Neural progenitor cell (in vitro differentiated cells): ENCODE measurements at regions not wholly inside any gene's neighbourhood (a gene's known extent, or its start where the extent isn't known, plus 50 kb on each side); places are given as distances from the start of the nearest gene placed in this dataset.

ENCODE experiments used
- DNase-seq: peaks from one replicate; pipeline ENCODE4 v3.0.0-alpha.2; 2016; ENCODE audit warnings: low spot score
- H2AFZ ChIP-seq: fragments of 200-600 bp; sonication (generic); replicated peaks from 2 replicates; pipeline ENCODE4 v1.6.1; 2016; ENCODE audit warnings: antibody characterized with exemption
- H3F3A ChIP-seq: fragments of 200-600 bp; sonication (generic); 2 replicates; pipeline ENCODE4 v1.6.1; 2016; ENCODE audit warnings: antibody characterized with exemption, low read depth
- H3K27ac ChIP-seq: fragments of 200-600 bp; sonication (generic); 2 replicates; pipeline ENCODE4 v1.5.1; 2016; ENCODE audit warnings: mild to moderate bottlenecking
- H3K27me3 ChIP-seq: fragments of 200-600 bp; sonication (generic); 2 replicates; pipeline ENCODE4 v1.6.1; 2016; ENCODE audit warnings: mild to moderate bottlenecking, moderate library complexity
- H3K36me3 ChIP-seq: fragments of 200-600 bp; sonication (generic); 2 replicates; pipeline ENCODE4 v1.5.1; 2016
- H3K4me1 ChIP-seq: fragments of 200-600 bp; sonication (generic); 2 replicates; pipeline ENCODE4 v1.6.1; 2016; ENCODE audit warnings: mixed run types
- H3K4me2 ChIP-seq: fragments of 200-600 bp; sonication (generic); 2 replicates; pipeline ENCODE4 v1.6.1; 2016
- H3K4me3 ChIP-seq: fragments of 200-600 bp; sonication (generic); 2 replicates; pipeline ENCODE4 v1.5.1; 2016
- H3K79me2 ChIP-seq: fragments of 200-600 bp; sonication (generic); 2 replicates; pipeline ENCODE4 v1.6.1; 2016; ENCODE audit warnings: low read depth
- H3K9ac ChIP-seq: fragments of 200-600 bp; sonication (generic); 2 replicates; pipeline ENCODE4 v1.6.1; 2016
- H3K9me3 ChIP-seq: fragments of 200-600 bp; sonication (generic); 2 replicates; pipeline ENCODE4 v1.5.1; 2016; ENCODE audit warnings: low read depth
- H4K20me1 ChIP-seq: fragments of 200-600 bp; sonication (generic); 2 replicates; pipeline ENCODE4 v1.6.1; 2016; ENCODE audit warnings: low read depth
- H3K27ac Mint-ChIP-seq: 3 replicates; pipeline ENCODE4 v1.8.0; 2021; ENCODE audit warnings: mixed read lengths
- H3K27me3 Mint-ChIP-seq: 2 replicates; pipeline ENCODE4 v1.8.0; 2022; ENCODE audit warnings: low read depth, mild to moderate bottlenecking, inconsistent platforms, moderate library complexity, mixed read lengths; ENCODE audit not compliant: insufficient read depth
- H3K36me3 Mint-ChIP-seq: 3 replicates; pipeline ENCODE4 v1.8.0; 2021; ENCODE audit warnings: mixed read lengths
- H3K4me1 Mint-ChIP-seq: 3 replicates; pipeline ENCODE4 v1.8.0; 2021; ENCODE audit warnings: mixed read lengths
- H3K4me3 Mint-ChIP-seq: 3 replicates; pipeline ENCODE4 v1.8.0; 2021; ENCODE audit warnings: mild to moderate bottlenecking, moderate library complexity, mixed read lengths
- H3K9me3 Mint-ChIP-seq: 3 replicates; pipeline ENCODE4 v1.8.0; 2020; ENCODE audit warnings: mixed read lengths
- EZH2 ChIP-seq: fragments of 200-600 bp; sonication (generic); IDR thresholded peaks from 2 replicates; pipeline ENCODE4 v1.6.1; 2017; ENCODE audit warnings: antibody characterized with exemption, mild to moderate bottlenecking, moderate library complexity
- EZH2phosphoT487 ChIP-seq: fragments of 200-600 bp; sonication (generic); IDR thresholded peaks from 2 replicates; pipeline ENCODE4 v1.6.1; 2017; ENCODE audit warnings: antibody characterized with exemption
- TF ChIP-seq, protein P1 (sequence below): fragments of 200-600 bp; sonication (generic); IDR thresholded peaks from 2 replicates; pipeline ENCODE4 v1.5.1; 2017; ENCODE audit warnings: antibody characterized with exemption, mild to moderate bottlenecking

DNA sequence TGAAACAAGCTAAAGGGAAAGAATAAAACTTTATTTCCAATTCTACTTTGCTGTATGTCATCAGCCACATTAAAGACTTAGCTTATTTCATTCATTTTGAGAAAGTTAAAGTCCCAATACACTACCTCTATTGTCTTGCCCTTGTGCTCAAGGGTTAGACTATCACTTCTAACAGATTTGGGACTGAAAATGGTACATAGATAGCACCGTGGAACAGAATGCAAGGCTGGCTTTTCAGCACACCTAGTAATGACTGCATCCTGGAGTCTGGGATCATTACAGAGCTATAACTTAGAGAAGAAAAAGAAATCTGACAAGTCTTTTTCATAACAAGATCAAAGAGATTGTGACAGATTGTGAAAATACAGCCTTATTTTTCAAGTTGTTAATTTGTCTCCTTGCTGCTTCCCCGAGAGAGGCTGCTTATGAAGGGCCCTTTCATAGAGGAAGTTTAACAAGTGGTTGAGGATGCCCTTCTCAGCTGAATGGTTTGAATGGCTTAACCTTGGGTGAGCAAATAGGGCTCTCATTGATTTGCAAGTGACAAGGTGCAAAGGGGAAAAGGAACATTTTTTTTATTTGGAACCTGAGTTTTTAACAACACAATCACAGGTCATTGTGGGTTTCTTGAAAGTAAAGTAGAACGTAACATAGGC lies 371.8 kb downstream of the EPHA4 start:
- Mint-ChIP-seq H3K27me3 (peaks cover 5% of the 10 kb centered on the region), H3K4me3 (no peak overlapping the region), H3K27ac (no peak overlapping the region), H3K36me3 (no peaks in the 10 kb centered on the region), H3K4me1 (peaks cover 16% of the 10 kb centered on the region), H3K9me3 (no peaks in the 10 kb centered on the region)
- H3K27ac ChIP-seq: no peak overlapping the region
- no peak overlapping the region for H3K4me3 ChIP-seq
- H4K20me1 ChIP-seq: no peaks in the 10 kb centered on the region
- no peaks in the 10 kb centered on the region for H3K36me3 ChIP-seq
- H2AFZ ChIP-seq: no peak overlapping the region
- TF ChIP-seq EZH2: no peak
- no peak for TF ChIP-seq EZH2phosphoT487
- TF ChIP-seq, protein P1, sequence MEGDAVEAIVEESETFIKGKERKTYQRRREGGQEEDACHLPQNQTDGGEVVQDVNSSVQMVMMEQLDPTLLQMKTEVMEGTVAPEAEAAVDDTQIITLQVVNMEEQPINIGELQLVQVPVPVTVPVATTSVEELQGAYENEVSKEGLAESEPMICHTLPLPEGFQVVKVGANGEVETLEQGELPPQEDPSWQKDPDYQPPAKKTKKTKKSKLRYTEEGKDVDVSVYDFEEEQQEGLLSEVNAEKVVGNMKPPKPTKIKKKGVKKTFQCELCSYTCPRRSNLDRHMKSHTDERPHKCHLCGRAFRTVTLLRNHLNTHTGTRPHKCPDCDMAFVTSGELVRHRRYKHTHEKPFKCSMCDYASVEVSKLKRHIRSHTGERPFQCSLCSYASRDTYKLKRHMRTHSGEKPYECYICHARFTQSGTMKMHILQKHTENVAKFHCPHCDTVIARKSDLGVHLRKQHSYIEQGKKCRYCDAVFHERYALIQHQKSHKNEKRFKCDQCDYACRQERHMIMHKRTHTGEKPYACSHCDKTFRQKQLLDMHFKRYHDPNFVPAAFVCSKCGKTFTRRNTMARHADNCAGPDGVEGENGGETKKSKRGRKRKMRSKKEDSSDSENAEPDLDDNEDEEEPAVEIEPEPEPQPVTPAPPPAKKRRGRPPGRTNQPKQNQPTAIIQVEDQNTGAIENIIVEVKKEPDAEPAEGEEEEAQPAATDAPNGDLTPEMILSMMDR: no peak
- no peaks in the 10 kb centered on the region for H3F3A ChIP-seq
- DNase-seq: no peak
- H3K9ac ChIP-seq: no peak overlapping the region
- no peaks in the 10 kb centered on the region for H3K27me3 ChIP-seq
- H3K79me2 ChIP-seq: no peaks in the 10 kb centered on the region
- peaks cover 8% of the 10 kb centered on the region for H3K4me1 ChIP-seq
- H3K9me3 ChIP-seq: no peaks in the 10 kb centered on the region
- H3K4me2 ChIP-seq: no peak overlapping the region

- Histone ChIP-seq H2AFZ (no peak overlapping the region), H3K36me3 (no peaks in the 10 kb centered on the region), H3K4me3 (no peak overlapping the region), H3K9ac (no peak overlapping the region), H4K20me1 (no peaks in the 10 kb centered on the region), H3K79me2 (no peaks in the 10 kb centered on the region), H3K4me1 (peaks cover 8% of the 10 kb centered on the region), H3F3A (no peaks in the 10 kb centered on the region), H3K4me2 (no peak overlapping the region), H3K27ac (no peak overlapping the region), H3K27me3 (no peaks in the 10 kb centered on the region), H3K9me3 (no peaks in the 10 kb centered on the region)
- no peaks in the 10 kb centered on the region for H3K9me3 Mint-ChIP-seq
- H3K36me3 Mint-ChIP-seq: no peaks in the 10 kb centered on the region
- peaks cover 5% of the 10 kb centered on the region for H3K27me3 Mint-ChIP-seq
- H3K27ac Mint-ChIP-seq: no peak overlapping the region
- peaks cover 16% of the 10 kb centered on the region for H3K4me1 Mint-ChIP-seq
- TF ChIP-seq EZH2phosphoT487 (no peak), EZH2 (no peak)
- TF ChIP-seq, protein P1: no peak
- no peak for DNase-seq
- no peak overlapping the region for H3K4me3 Mint-ChIP-seq
Measured at GRCh38 chr2:221202431-221202830, 369.7 kb downstream of the EPHA4 start.

GRCh38 chr2:221203125-221203524 lies 369.0 kb downstream of the EPHA4 start:
- Mint-ChIP-seq H3K9me3 (no peaks in the 10 kb centered on the region), H3K4me1 (peaks cover 10% of the 10 kb centered on the region), H3K27ac (no peak overlapping the region), H3K4me3 (no peak overlapping the region), H3K36me3 (no peaks in the 10 kb centered on the region), H3K27me3 (peaks cover 4% of the 10 kb centered on the region)
- no peaks in the 10 kb centered on the region for H3K36me3 ChIP-seq
- H2AFZ ChIP-seq: no peak overlapping the region
- no peaks in the 10 kb centered on the region for H3F3A ChIP-seq
- no peak overlapping the region for H3K9ac ChIP-seq
- no peak overlapping the region for H3K4me3 ChIP-seq
- H3K4me1 ChIP-seq: peaks cover 2% of the 10 kb centered on the region
- H3K79me2 ChIP-seq: no peaks in the 10 kb centered on the region
- H3K4me2 ChIP-seq: no peak overlapping the region
- no peaks in the 10 kb centered on the region for H3K27me3 ChIP-seq
- TF ChIP-seq EZH2 (no peak), EZH2phosphoT487 (no peak)
- TF ChIP-seq, protein P1: no peak
- no peak overlapping the region for H3K27ac ChIP-seq
- DNase-seq: no peak
- no peaks in the 10 kb centered on the region for H3K9me3 ChIP-seq
- no peaks in the 10 kb centered on the region for H4K20me1 ChIP-seq
